ENCODE measurements at regions not wholly inside any gene's neighbourhood (a gene's known extent, or its start where the extent isn't known, plus 50 kb on each side); places are given as distances from the start of the nearest gene placed in this dataset.

GRCh38 chr10:130708465-130709070 lies 572.4 kb downstream of the GLRX3 start:
- no peaks in the 10 kb centered on the region for H3K4me1 ChIP-seq (ENCODE audit: insufficient read depth, low read length)
- no peak overlapping the region for H3K18ac ChIP-seq (ENCODE audit: insufficient read length, low read depth, low read length)
- no peak overlapping the region for H3K23ac ChIP-seq (ENCODE audit: insufficient read length, low read depth, low read length)
- no peak overlapping the region for H3K4ac ChIP-seq (ENCODE audit: low read depth, low read length)
- peaks cover 10% of the 10 kb centered on the region for H3K27me3 Mint-ChIP-seq (ENCODE audit: low read depth)
- H3K36me3 Mint-ChIP-seq (ENCODE audit: insufficient read depth in 1 of 3, low read depth in 3 of 3), result no peaks in the 10 kb centered on the region
- WGBS (ENCODE audit: extremely low coverage, insufficient read length, low lambda C conversion rate), result no CpG with 5 or more reads among the region's 18 CpGs
- no peak overlapping the region for H2BK5ac ChIP-seq (ENCODE audit: insufficient read length, low read length)
- H4K20me1 ChIP-seq (ENCODE audit: control insufficient read depth, insufficient read depth, insufficient read length), result no peaks in the 10 kb centered on the region
- no peak overlapping the region for H2AFZ ChIP-seq (ENCODE audit: low read length)
- peaks cover 0 to 7% of the 10 kb centered on the region in 2 experiments; a peak in 1 of 4 replicates for H3K4me1 Mint-ChIP-seq
- H2AK5ac ChIP-seq (ENCODE audit: insufficient read length, low read length), result no peak overlapping the region
- no peak overlapping the region for H3K4me3 Mint-ChIP-seq
- no peaks in the 10 kb centered on the region for H3K23me2 ChIP-seq (ENCODE audit: insufficient read length, low read depth, low read length, poor library complexity, severe bottlenecking)
- H3K56ac ChIP-seq (ENCODE audit: insufficient read length, low read depth, low read length), result no peak overlapping the region
- TF ChIP-seq, protein P1, sequence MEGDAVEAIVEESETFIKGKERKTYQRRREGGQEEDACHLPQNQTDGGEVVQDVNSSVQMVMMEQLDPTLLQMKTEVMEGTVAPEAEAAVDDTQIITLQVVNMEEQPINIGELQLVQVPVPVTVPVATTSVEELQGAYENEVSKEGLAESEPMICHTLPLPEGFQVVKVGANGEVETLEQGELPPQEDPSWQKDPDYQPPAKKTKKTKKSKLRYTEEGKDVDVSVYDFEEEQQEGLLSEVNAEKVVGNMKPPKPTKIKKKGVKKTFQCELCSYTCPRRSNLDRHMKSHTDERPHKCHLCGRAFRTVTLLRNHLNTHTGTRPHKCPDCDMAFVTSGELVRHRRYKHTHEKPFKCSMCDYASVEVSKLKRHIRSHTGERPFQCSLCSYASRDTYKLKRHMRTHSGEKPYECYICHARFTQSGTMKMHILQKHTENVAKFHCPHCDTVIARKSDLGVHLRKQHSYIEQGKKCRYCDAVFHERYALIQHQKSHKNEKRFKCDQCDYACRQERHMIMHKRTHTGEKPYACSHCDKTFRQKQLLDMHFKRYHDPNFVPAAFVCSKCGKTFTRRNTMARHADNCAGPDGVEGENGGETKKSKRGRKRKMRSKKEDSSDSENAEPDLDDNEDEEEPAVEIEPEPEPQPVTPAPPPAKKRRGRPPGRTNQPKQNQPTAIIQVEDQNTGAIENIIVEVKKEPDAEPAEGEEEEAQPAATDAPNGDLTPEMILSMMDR (conservative IDR thresholded peaks at IDR 0.05), result no peak
- no peak overlapping the region for H3K4me2 ChIP-seq (ENCODE audit: insufficient read depth, insufficient read length, low read length)
- H3K9ac ChIP-seq (ENCODE audit: extremely low read depth, insufficient read length, low read length), result no peak overlapping the region
- H4K91ac ChIP-seq (ENCODE audit: insufficient read length, low read depth, low read length), result no peak overlapping the region
- H3K14ac ChIP-seq (ENCODE audit: insufficient read depth, low read length), result no peak overlapping the region
- no peak overlapping the region for H2BK120ac ChIP-seq (ENCODE audit: low read depth, low read length, poor library complexity, severe bottlenecking)
- no peaks in the 10 kb centered on the region for H3K9me3 ChIP-seq (ENCODE audit: control insufficient read depth, low read depth, low read length)
- H3K79me1 ChIP-seq (ENCODE audit: insufficient read depth, low read depth, low read length, poor library complexity, severe bottlenecking), result no peaks in the 10 kb centered on the region
- no peak overlapping the region for H4K8ac ChIP-seq (replicated peaks; ENCODE audit: insufficient read length, low read depth, low read length)
- no peak overlapping the region for H3T11ph ChIP-seq (ENCODE audit: low read length)
- no peak overlapping the region for H4K5ac ChIP-seq (ENCODE audit: insufficient read length, low read depth, low read length)
- H3K27ac ChIP-seq (ENCODE audit: insufficient read length, low read depth, low read length), result no peak overlapping the region
- no peak for DNase-seq
- no peaks in the 10 kb centered on the region for H3K9me3 Mint-ChIP-seq
- H2BK12ac ChIP-seq (ENCODE audit: insufficient read length, low read depth, low read length), result no peak overlapping the region
- no peaks in the 10 kb centered on the region for H3K27me3 ChIP-seq (ENCODE audit: insufficient read depth, low read length)
- H3K27ac Mint-ChIP-seq, result no peak overlapping the region
- no peak overlapping the region for H2BK15ac ChIP-seq (ENCODE audit: low read depth, low read length)
- no peak overlapping the region for H2BK20ac ChIP-seq (ENCODE audit: low read depth, low read length, poor library complexity, severe bottlenecking)
- H3K79me2 ChIP-seq (ENCODE audit: insufficient read depth, low read length), result no peaks in the 10 kb centered on the region

Data from H9 (cell line).